Kidney epithelial cell (primary cell): ENCODE measurements at regions not wholly inside any gene's neighbourhood (a gene's known extent, or its start where the extent isn't known, plus 50 kb on each side); places are given as distances from the start of the nearest gene placed in this dataset.

Experiments
- DNase-seq: peaks from one replicate; pipeline ENCODE4 v3.0.0-alpha.2; 2010; ENCODE audit warnings: low read depth
- H3K27me3 ChIP-seq: 2 replicates; pipeline ENCODE4 v1.6.0; 2011; ENCODE audit warnings: low read length; ENCODE audit not compliant: control insufficient read depth, insufficient read depth
- H3K36me3 ChIP-seq: 2 replicates; pipeline ENCODE4 v1.5.1; 2011; ENCODE audit warnings: low read length; ENCODE audit not compliant: control insufficient read depth, insufficient read depth
- H3K4me3 ChIP-seq: 2 replicates; pipeline ENCODE4 v1.5.1; 2011; ENCODE audit warnings: low read depth, mild to moderate bottlenecking, control low read depth, low read length
- CTCF ChIP-seq: IDR thresholded peaks from 2 replicates; pipeline ENCODE4 v1.5.1; 2011; ENCODE audit warnings: mild to moderate bottlenecking, moderate library complexity, low read length, control low read depth, inconsistent platforms; ENCODE audit not compliant: insufficient read depth, poor library complexity, severe bottlenecking

DNA sequence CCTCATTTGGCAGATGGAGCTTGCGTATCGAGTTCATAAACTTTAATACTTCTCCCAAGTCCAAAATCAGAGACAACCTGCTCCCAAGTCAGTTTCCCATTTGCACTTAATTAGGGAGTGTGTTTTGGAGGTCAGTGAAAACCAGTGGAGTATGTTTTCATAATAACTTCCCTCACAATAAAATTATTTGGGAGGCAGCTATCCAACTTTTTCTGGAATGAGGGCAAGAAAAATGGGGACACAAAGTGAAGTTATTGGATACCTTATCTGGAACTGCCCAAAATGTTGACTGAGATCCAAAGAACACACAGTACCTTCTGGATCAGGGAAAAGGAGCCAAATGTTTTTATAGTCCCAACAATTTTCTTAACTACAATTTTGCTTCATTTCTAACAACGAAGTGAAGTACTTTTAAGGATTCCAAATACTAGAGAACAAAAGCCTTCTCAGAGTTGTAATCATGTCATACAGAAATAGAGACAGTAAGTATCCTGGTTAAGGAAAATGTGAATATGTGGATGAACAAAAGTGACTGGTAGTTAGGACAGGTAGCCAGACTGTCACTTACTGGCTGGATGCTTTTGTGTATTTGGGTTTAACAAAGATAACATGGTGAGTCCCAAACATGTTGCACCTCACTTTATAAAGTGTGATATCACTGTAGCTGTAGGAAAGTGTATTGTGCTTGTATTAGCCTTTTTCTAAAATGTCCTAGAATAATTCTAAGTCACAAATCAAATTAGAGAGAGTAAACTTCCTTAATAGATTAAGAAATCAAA is 325.0 kb downstream of the HLX start:
- Histone ChIP-seq H3K4me3 (no peak overlapping the region), H3K27me3 (no peaks in the 10 kb centered on the region), H3K36me3 (no peaks in the 10 kb centered on the region)
- no peak for DNase-seq
- TF ChIP-seq CTCF = no peak

DNA sequence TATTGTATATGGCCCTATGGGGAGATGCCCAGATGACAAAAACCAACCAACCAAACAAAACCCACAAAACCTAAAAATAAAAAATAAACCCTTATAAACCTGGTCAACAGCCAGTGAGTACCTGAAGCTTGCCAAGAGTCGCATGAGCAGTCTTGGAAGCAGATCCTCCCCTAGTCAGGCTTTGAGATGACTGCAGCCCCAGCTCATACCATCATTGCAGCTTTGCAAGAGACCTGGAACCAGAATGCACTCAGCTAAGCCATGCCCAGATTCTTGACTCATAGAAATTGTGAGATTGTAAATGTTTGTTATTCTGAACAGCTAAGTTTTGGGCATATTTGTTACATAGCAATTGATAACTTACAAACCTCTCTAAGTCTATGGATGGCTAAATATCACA is 326.8 kb downstream of the HLX start:
- Histone ChIP-seq H3K4me3 (no peak overlapping the region), H3K36me3 (no peaks in the 10 kb centered on the region), H3K27me3 (no peaks in the 10 kb centered on the region)
- no peak for TF ChIP-seq CTCF
- DNase-seq = no peak

DNA sequence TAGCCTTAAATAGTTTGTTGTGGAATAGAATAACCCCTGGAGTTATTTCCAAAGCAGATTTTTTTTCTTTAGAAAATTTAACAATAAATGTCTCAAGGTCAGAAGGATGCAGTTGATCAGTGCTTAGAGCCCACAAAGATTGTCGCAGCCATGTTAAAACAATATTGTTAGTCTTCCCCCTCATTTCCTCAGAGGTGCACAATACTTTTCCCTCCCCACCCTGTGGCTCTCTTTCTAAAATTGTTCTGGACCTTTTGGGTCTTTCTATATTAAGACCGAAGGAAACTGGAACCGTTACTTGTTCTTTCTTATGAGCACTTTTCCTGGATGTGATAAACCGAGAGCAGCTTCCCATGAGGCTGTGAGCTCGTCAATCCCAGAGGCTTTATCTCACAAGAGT is 333.7 kb downstream of the HLX start:
- Histone ChIP-seq H3K4me3 (no peak overlapping the region), H3K36me3 (no peaks in the 10 kb centered on the region), H3K27me3 (no peaks in the 10 kb centered on the region)
- no peak for DNase-seq
- TF ChIP-seq CTCF = no peak

DNA sequence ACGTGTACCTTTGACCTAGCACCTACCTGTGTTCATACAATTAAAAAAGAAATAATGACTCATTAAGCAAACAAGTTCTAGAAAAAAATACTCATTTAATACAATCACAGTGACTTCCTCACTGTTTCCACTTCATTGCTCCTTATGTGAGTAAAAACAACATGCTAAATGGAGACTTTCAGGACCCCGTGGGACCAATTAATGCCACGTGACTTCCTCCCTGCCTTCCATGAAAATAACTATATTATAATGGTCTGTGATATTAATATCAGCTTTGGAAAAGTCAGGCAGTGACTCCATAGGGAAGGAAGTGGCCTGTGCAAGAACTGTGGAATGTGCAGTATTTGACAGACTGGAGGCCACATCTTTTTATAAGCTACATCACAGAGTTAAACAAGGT is 337.8 kb downstream of the HLX start:
- no peak for TF ChIP-seq CTCF
- Histone ChIP-seq H3K27me3 (no peaks in the 10 kb centered on the region), H3K4me3 (no peak overlapping the region), H3K36me3 (no peaks in the 10 kb centered on the region)
- no peak for DNase-seq

GRCh38 chr1:221223281-221223680 is 344.0 kb downstream of the HLX start:
- no peak for DNase-seq
- H3K36me3 ChIP-seq = no peaks in the 10 kb centered on the region
- TF ChIP-seq CTCF = no peak
- H3K27me3 ChIP-seq = peaks cover 2% of the 10 kb centered on the region
- H3K4me3 ChIP-seq = no peak overlapping the region

GRCh38 chr1:221227460-221227859 is 348.2 kb downstream of the HLX start:
- Histone ChIP-seq H3K27me3 (peaks cover 2% of the 10 kb centered on the region), H3K4me3 (no peak overlapping the region), H3K36me3 (no peaks in the 10 kb centered on the region)
- TF ChIP-seq CTCF = no peak
- DNase-seq = no peak
